IPS-NIHi7 (cell line): ENCODE measurements at regions not wholly inside any gene's neighbourhood (a gene's known extent, or its start where the extent isn't known, plus 50 kb on each side); places are given as distances from the start of the nearest gene placed in this dataset.

Experiments
- DNase-seq: peaks from one replicate; pipeline ENCODE4 v3.0.0; 2012; ENCODE audit warnings: mixed read lengths; ENCODE audit errors: extremely low spot score

DNA sequence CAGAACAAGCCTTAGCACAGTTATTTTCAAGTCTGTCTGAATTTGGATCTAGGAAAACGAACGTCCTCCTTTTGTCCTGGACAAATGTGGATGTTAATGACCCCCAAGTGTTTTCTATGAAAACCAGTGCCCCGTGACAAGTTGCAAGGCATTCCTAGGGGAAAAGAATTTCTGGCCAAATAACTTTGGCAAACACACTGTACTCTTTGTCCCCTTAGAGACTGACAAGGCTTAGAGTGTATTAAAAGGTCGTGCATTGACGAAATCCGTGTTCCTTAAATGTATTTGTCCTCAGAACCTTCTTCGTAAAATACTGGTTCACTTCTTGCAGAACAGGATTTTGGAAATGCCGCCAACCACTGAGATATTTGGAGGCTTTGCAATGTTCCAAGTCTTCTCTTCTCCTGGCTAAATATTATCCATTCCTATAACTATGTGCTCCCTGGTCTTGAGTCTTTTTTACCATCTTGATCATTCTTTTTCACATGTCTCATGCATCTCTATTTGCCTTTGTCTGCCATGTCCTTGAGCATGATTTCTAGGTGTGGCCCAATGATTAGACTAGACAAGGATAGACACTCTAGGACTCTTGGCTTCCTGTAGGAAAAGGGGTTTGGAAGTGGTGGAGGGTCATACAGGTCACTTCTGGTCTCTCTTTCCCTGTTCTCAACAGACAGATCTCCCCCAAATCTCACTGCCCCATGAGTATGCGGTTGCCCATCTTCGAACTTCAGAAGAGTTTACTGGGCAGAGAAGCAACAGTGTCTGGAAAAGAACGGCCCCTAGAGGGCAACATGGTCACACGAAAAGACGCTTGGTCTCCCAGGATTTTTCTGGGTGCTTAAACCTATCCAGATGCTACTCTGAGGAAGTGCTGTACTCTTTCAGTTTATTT is 117.5 kb downstream of the EDEM1 start:
- peak; percentile 40 for DNase-seq

- no peak for DNase-seq
Measured at GRCh38 chr3:5305684-5305989, 118.1 kb downstream of the EDEM1 start.

DNA sequence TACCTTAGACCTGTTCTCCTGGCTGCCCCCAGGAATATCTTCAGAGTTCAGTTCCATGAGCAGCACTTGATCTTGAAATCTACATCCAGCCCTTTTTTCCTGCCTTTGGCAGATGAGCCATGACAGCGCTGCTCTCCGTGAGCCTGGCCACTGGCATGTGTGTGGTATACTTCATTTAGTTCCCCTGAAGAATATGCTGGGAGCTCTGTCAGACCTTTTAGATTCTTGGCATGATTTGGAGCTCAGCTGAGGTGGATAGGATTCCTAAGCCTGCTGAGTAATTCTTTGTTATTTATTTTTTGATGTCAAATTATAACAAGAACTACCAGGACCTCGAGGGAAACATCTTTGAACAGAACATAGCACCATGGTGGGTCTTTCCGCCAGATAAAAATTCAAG is 121.7 kb downstream of the EDEM1 start:
- no peak for DNase-seq

DNA sequence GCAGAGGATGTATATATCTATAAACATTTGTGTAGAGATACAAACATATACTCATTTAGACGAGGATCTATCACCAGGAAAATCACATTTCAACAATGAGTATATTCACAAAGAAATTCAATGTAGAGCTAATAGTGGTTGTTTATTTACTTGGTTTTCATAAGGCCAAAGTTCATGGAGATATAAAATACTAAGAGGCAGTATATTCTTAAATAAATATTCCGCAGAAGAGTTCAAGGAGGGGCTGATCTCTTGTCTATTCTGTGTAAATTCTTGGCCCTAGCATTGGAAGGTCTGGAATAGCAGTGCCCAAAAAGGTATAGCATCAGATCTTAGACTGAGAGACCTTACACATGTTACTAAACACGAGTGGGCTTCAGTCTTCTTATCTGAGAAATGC is 122.1 kb downstream of the EDEM1 start:
- DNase-seq = no peak

DNA sequence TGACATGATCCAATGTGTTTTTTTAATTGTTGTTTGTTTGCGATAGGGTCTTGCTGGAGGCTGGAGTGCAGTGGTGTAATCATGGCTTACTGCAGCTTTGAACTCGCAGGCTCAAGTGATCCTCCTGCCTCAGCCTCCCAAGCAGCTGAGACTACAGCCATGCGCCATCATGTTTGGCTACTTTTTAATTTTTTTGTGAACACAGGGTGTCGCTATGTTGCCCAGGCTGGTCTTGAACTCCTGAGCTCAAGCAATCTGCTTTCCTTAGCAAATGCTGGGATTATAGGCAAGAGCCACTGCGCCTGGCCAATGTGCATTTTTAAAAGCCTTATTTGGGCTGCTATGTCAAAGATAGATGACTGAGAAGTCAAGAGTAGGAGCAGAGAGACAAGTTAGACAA is 123.0 kb downstream of the EDEM1 start:
- DNase-seq = no peak

GRCh38 chr3:5312290-5312689 is 124.8 kb downstream of the EDEM1 start:
- DNase-seq = no peak

DNA sequence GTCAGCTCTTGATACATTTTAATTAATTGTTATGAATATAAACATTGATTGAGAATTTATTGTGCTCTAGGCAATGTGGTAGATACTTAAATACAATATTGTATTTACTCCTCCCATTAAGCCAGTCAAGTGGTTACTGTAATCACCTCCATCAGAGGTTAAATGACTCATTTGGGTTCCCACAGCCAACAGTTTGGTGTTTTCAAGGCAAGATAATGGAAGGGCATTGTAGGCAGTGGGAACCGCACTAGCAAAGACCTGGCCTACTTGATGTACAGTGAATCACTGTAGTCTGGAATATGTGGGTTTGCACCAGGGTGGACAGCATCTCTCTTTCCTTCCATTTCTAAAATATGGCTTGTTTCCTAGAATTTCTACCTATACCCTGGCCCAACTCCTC is 127.4 kb downstream of the EDEM1 start:
- no peak for DNase-seq

DNA sequence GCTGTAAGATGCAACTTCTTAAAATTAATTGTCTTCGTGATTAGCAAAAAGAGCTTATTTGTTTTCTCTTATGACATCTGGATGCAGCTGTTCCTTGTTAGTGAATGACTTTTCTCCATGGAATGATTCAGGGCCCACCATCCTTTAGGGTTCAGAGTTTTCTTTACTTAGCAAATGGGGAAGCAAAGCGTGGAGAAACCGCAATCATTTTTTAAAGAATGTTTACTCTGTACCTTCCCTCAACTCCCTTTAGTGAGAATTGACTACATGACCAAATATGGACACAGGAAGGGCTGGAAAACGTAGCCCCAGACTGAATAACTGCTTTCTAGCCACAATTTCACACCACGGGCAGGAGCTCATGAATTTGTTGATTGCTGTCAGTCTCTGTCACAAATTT is 130.1 kb downstream of the EDEM1 start:
- DNase-seq = no peak

DNA sequence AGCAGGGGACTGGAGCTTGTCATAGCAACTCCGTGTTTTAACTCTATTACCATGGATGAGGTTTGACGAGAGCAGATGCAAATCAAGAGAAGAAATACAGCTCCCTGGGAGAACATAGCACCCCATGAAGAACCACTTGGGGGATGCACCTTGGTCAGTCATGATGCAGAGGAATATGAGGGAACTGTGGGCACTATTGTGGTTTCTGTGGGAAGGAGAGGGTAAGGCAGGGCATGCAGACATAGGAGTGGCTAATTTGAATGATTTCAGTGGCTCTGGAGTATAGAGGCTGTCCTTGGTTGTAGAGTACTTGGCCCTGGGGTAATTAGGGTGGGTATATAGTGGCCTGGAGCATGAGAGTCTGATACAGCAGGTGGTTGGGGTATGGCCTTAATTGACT is 131.9 kb downstream of the EDEM1 start:
- no peak for DNase-seq

DNA sequence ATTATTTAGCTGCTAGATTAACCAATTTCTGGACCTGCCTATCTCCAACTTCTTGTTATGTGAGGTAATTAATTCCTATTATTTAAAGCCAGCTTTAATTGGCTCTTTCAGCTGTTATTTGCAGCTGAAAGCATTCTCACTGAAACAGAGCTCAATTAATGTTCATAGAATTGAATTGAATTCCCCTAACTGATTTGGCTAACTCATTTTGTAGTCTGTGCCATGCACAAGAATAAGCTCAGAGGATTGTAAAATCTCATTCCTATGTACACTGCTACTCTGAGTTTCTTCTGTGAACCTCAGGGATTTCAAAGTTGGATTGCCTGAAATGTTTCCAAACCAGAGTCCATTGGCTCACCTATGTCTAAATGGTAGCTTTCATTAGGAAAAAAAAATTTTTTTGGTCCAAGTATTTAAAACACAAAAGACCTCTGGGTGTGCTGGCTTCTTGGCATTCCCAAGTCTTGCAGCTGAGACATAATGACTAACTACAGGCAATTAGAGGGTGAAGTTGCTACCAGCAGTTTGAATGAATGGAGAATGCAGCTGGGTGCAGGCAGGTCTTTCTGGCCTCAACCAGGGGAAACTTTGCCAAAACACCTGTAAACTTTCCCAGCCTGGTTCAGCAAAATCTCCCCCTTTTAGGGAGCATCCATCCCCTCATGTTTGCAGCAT is 134.3 kb downstream of the EDEM1 start:
- DNase-seq = no peak

GRCh38 chr3:5324780-5325179 is 137.3 kb downstream of the EDEM1 start:
- DNase-seq = no peak

- DNase-seq = no peak
Measured at GRCh38 chr3:5330152-5330810, 142.8 kb downstream of the EDEM1 start.

DNA sequence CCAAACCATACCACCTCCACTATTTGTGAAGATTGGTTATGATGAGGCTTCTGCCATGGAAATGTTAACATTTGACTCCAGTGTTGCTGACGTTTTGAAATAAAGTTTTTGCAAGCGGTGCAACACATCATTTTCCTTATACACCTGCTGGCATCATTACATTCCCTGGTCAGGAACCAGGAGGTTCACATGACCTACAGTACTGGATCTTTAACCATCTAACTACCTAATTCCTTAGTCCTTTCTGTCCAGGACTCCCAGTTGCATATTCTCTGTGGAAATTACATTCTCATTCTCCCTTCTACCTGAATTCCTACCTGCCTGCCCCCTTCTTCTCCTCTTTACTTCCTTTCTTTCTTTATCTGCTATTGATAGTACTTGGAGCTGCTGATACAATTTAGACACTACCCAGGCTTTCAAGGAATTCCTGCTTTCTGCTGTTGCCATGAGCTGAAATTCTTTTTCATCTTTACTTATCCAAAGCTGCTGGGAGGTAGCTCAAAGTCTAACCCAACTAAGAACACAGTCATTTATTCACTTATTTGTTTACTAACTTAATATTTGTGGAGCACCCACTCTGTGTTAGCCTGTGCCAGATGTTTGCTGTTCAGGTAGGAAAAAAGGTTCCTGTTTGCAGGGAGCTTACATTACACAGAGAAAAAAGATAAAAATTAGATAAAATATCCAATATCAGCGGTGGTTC is 144.2 kb downstream of the EDEM1 start:
- no peak for DNase-seq

GRCh38 chr3:5332270-5332956 is 144.9 kb downstream of the EDEM1 start:
- no peak for DNase-seq

DNA sequence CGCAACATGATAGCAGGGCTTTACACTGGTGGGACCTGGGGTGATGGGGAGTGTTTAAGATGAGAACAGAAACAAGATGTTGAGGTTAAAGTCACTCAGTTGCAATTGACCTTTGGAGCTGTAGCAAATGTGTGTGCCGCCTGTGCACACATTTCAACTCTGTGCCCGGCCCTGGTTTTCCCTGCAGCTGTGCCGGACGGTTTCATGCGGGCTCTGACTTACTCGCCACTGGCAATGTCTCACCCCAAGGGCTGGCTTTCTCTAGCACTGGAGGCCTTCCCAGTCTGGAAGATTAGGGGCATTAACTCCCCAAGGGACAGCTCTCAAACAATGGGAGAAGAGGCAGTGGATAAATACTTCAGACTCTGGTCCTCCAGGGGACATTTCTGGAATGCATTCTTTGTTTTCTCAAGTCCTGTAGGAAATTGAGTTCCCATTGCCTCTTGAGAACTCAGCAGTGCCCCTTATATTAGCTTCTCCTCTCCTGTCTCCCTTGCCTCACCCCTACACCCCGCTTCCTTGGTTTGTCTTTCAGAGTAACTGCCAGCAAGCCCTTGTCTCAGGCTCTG is 152.5 kb downstream of the EDEM1 start:
- DNase-seq = no peak

GRCh38 chr3:5341610-5342009 is 154.1 kb downstream of the EDEM1 start:
- DNase-seq = no peak

DNA sequence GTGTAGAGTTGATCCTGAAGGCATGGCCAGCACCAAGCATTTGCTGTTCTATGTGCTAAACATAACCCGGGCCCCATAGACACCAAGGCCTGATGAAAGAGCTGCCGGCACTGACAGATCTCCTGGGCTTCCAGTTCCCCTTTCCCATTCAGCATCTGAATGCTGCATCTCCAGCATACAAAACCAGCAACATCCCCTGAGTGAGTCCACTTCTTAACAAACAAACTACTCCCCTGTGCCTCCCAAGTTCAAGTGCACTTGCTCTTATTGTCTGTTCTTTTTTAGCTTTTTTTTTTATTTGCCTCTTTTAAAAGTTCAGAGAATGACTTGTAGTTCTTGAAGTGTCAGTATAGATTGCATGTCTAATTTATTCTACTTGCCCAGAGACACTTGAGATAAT is 156.0 kb downstream of the EDEM1 start:
- DNase-seq = no peak

DNA sequence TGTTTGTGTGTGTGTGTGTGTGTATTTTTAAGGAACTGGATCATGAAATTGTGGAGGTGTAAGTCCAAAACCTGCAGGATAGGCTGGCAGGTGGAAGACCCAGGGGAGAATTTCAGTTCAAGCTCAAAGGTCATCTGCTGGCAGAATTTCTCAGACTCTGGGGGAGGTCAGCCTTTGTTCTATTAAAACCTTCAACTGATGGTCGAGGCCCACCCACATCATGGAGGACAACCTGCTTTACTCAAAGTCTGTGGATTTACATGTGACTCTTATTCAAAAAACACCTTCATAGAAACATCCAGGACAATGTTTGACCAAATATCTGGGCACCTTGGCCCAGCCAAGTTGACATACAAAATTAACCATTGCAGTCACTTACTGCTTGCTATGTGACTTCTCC is 157.2 kb downstream of the EDEM1 start:
- no peak for DNase-seq

GRCh38 chr3:5347486-5347885 is 160.0 kb downstream of the EDEM1 start:
- no peak for DNase-seq

DNA sequence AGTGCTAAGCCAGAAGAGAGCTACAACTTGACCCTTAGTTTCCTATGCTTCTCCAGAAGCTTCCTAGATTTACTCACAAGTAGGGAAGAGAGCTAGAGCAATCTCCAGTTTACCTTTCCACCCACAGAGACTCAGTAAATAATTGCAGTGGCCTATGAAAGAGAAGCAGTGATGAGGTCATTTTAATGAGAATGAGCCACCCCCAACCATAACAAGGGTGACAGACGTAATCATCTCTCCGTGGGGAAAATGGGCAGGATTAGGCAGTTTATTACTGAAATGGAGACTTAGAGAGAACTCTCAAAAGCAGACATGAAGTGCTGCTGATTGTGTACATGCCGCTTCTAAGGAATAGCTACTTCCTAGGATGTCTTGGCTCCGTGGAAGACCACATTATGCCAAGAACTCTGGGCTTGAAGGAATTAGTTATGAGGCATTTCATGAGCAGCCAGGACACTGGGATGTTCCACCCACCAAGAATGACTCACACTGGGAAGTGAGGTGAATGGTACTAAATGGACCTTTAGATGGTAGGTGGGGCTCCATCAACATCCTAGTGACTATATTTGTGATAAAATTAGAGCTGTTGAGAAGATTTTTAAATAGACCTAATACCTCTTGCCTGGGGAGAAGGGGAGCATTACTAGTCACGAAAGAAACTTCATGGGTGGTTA is 160.9 kb downstream of the EDEM1 start:
- no peak for DNase-seq

DNA sequence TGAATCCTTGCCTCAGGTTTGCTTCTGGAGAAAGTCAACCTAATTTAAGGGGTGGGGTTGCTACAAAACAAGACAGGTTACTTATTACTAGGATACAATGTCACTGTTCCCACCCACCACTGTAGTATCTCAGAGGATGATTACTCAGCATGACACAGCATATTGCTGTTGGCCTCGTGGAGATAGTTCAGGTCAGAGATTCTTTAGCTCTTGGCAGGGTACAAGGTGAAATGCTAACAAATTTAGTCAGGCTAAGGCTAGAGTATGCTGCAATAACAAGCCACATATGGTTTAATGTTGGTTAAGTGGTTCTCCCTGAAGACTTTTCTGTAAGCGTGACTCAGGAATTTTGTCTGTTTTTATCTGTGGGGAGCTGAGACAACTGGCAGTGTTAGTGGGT is 161.8 kb downstream of the EDEM1 start:
- DNase-seq = no peak
